Caco-2 (cell line): ENCODE measurements at regions not wholly inside any gene's neighbourhood (a gene's known extent, or its start where the extent isn't known, plus 50 kb on each side); places are given as distances from the start of the nearest gene placed in this dataset.

Experiments used
- BruUV-seq: library from RNA; stranded (reverse); fragments of 400-500 nt; replicated peaks from 2 replicates; lab custom pipeline; 2021; lab: Mats Ljungman, UMichigan
- CTCF ChIA-PET: fragments of 300-600 bp; sonication (Branson Sonifier 250); formaldehyde crosslinking; loops from one replicate; lab custom pipeline; 2022; ENCODE audit warnings: antibody characterized with exemption; lab: Charles Lee
- POLR2A ChIA-PET: fragments of 300-600 bp; sonication (Branson Sonifier 250); formaldehyde crosslinking; loops from one replicate; lab custom pipeline; 2022; ENCODE audit warnings: antibody characterized with exemption; lab: Charles Lee
- DNase-seq, 2 experiments: peaks; one replicate each; pipeline versions ENCODE4 v3.0.0 to v3.0.0-alpha.2; 2020 to 2022
- H3K27me3 ChIP-seq: replicated peaks from 2 replicates; pipeline ENCODE4 v1.6.0; 2011; ENCODE audit warnings: low read length; ENCODE audit not compliant: control insufficient read depth, insufficient read depth
- H3K36me3 ChIP-seq: 2 replicates; pipeline ENCODE4 v1.5.1; 2011; ENCODE audit warnings: low read length; ENCODE audit not compliant: control insufficient read depth, insufficient read depth
- H3K4me1 ChIP-seq: fragments of 250-450 bp; sonication (Bioruptor Pico); 2 replicates; pipeline ENCODE4 v1.5.1; 2020; ENCODE audit warnings: mild to moderate bottlenecking
- H3K4me3 ChIP-seq: 2 replicates; pipeline ENCODE4 v1.5.1; 2011; ENCODE audit warnings: low read depth, mild to moderate bottlenecking, control low read depth, low read length
- H3K9me3 ChIP-seq: fragments of 250-450 bp; sonication (Bioruptor Pico); 2 replicates; pipeline ENCODE4 v1.5.1; 2020; ENCODE audit warnings: mild to moderate bottlenecking, moderate library complexity
- H3K27ac Mint-ChIP-seq: one replicate; pipeline ENCODE4 v1.8.0; 2022; ENCODE audit warnings: mixed read lengths; ENCODE audit not compliant: unreplicated experiment
- H3K27me3 Mint-ChIP-seq: one replicate; pipeline ENCODE4 v1.8.0; 2022; ENCODE audit warnings: mixed read lengths; ENCODE audit not compliant: insufficient read depth, unreplicated experiment
- H3K36me3 Mint-ChIP-seq: one replicate; pipeline ENCODE4 v1.8.0; 2022; ENCODE audit warnings: mild to moderate bottlenecking, mixed read lengths; ENCODE audit not compliant: insufficient read depth, unreplicated experiment
- H3K4me1 Mint-ChIP-seq: one replicate; pipeline ENCODE4 v1.8.0; 2022; ENCODE audit warnings: low read depth, mixed read lengths; ENCODE audit not compliant: unreplicated experiment
- H3K4me3 Mint-ChIP-seq: one replicate; pipeline ENCODE4 v1.8.0; 2022; ENCODE audit warnings: mild to moderate bottlenecking, moderate library complexity, mixed read lengths; ENCODE audit not compliant: unreplicated experiment
- H3K9me3 Mint-ChIP-seq: one replicate; pipeline ENCODE4 v1.8.0; 2022; ENCODE audit warnings: mixed read lengths; ENCODE audit not compliant: unreplicated experiment
- intact Hi-C: fragments of 100-400 bp; cut with micrococcal nuclease; formaldehyde crosslinking; loops from one replicate; pipeline ENCODE4 v1.10.0; 2022; ENCODE audit not compliant: unreplicated experiment
- TF ChIP-seq, protein P1 (sequence below), 2 experiments: fragments of 200-600 bp in 1 of 2; IDR thresholded peaks; 1 replicate in 1 of 2; 2 replicates in 1 of 2; pipeline versions ENCODE4 v1.5.1 to v1.8.0; 2011 to 2022; ENCODE audit warnings: antibody characterized with exemption in 1 of 2, control low read depth in 1 of 2, inconsistent platforms in 1 of 2, low read depth in 1 of 2, low read length in 1 of 2, mild to moderate bottlenecking in 1 of 2, moderate library complexity in 1 of 2; ENCODE audit not compliant: insufficient read depth in 1 of 2, severe bottlenecking in 1 of 2, unreplicated experiment in 1 of 2

DNA sequence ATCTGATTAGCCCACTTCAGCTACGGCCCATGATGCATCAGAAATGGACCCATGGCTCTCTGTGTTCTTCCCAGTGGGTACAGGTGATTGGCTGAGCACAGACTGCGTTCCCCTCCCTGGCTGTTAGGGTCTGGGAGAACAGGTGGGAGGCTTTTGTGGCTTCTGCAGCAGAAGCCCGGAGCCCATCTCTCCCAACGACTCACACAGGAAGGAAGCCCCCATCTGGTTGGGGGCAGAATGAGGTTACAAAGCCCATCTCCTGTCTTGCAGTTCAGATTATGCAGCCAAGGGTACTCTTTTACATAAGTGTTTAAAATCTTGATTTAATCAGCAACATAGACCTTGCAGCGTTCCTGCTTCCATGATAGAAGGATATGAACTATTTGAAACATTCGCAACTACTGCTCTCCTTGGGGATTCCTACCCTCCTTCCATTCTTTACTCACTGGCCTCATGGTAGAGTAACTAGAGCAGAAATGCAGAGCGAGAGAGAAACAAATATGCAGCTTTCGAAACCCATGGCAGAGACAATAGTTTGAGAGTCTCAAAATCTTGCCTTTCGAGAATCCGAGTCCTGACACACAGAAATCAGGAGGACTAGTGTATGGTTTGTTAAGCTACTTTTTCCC lies 291.3 kb downstream of the TLE3 start:
- Mint-ChIP-seq H3K9me3 (no peaks in the 10 kb centered on the region), H3K4me1 (no peaks in the 10 kb centered on the region), H3K27ac (no peak overlapping the region), H3K36me3 (no peaks in the 10 kb centered on the region), H3K4me3 (no peak overlapping the region), H3K27me3 (peaks cover 15% of the 10 kb centered on the region)
- ChIA-PET POLR2A (no interaction called here), CTCF (no interaction called here)
- TF ChIP-seq, protein P1, sequence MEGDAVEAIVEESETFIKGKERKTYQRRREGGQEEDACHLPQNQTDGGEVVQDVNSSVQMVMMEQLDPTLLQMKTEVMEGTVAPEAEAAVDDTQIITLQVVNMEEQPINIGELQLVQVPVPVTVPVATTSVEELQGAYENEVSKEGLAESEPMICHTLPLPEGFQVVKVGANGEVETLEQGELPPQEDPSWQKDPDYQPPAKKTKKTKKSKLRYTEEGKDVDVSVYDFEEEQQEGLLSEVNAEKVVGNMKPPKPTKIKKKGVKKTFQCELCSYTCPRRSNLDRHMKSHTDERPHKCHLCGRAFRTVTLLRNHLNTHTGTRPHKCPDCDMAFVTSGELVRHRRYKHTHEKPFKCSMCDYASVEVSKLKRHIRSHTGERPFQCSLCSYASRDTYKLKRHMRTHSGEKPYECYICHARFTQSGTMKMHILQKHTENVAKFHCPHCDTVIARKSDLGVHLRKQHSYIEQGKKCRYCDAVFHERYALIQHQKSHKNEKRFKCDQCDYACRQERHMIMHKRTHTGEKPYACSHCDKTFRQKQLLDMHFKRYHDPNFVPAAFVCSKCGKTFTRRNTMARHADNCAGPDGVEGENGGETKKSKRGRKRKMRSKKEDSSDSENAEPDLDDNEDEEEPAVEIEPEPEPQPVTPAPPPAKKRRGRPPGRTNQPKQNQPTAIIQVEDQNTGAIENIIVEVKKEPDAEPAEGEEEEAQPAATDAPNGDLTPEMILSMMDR (IDR thresholded peaks at IDR 0.05; ENCODE audit: insufficient read depth in 1 of 2, low read depth in 1 of 2, low read length in 1 of 2, severe bottlenecking in 1 of 2, unreplicated experiment in 1 of 2) = no peak
- no peak for DNase-seq
- Histone ChIP-seq H3K9me3 (no peaks in the 10 kb centered on the region), H3K27me3 (no peaks in the 10 kb centered on the region), H3K36me3 (no peaks in the 10 kb centered on the region), H3K4me3 (no peak overlapping the region), H3K4me1 (no peaks in the 10 kb centered on the region)
- intact Hi-C loops = no loop called here
- BruUV-seq = no TSS peak

DNA sequence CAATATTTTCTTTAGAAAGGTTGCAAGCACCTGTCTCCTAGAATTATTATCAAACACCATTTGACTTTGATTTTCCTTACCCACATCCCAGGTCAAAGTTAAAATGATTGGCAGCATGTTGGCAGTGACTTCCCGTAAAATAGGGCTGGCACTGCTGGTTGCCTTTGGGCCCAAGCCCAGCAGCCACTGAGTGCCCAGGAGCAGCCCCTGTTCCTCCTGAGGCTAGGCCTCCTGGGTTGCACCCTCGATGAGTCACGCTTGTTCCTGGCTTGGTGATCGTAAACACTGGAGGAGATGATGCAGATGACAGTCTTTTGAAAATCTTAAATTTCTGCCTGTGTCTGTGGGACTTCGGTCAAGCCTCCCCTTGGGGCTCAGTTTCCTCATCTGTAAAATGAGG lies 290.0 kb downstream of the TLE3 start:
- intact Hi-C loops = no loop called here
- Mint-ChIP-seq H3K27me3 (peaks cover 10% of the 10 kb centered on the region), H3K27ac (no peak overlapping the region), H3K9me3 (no peaks in the 10 kb centered on the region), H3K36me3 (no peaks in the 10 kb centered on the region), H3K4me3 (no peak overlapping the region), H3K4me1 (no peaks in the 10 kb centered on the region)
- H3K9me3 ChIP-seq = no peaks in the 10 kb centered on the region
- TF ChIP-seq, protein P1 (IDR thresholded peaks at IDR 0.05; ENCODE audit: insufficient read depth in 1 of 2, low read depth in 1 of 2, low read length in 1 of 2, severe bottlenecking in 1 of 2, unreplicated experiment in 1 of 2) = no peak
- no peaks in the 10 kb centered on the region for H3K4me1 ChIP-seq
- H3K27me3 ChIP-seq = no peaks in the 10 kb centered on the region
- no peak for DNase-seq
- no TSS peak for BruUV-seq
- CTCF ChIA-PET = no interaction called here
- no peaks in the 10 kb centered on the region for H3K36me3 ChIP-seq
- H3K4me3 ChIP-seq = no peak overlapping the region
- POLR2A ChIA-PET = no interaction called here

DNA sequence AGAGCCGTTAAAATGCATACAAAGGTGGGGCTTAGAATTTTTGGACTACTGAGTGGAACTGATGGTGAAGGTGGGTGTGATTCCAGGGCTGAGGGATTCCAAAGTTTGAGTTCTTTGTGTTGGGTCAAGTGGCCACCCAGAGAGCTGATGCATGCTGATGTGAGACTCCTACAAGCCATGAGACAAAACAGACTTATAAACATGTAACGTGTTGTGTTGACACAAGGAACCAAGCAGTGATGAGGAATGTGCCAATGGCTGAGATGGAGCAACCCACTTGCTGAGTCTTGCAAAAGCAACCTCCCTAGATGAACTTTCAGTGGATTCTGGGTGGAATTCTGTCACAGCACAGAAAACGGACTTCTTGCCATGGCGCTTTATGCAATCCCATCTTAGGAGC lies 289.0 kb downstream of the TLE3 start:
- H3K9me3 Mint-ChIP-seq = no peaks in the 10 kb centered on the region
- TF ChIP-seq, protein P1 (IDR thresholded peaks at IDR 0.05; ENCODE audit: insufficient read depth in 1 of 2, low read depth in 1 of 2, low read length in 1 of 2, severe bottlenecking in 1 of 2, unreplicated experiment in 1 of 2) = no peak
- CTCF ChIA-PET = no interaction called here
- H3K9me3 ChIP-seq = no peaks in the 10 kb centered on the region
- DNase-seq = no peak
- BruUV-seq = no TSS peak
- no peaks in the 10 kb centered on the region for H3K36me3 ChIP-seq
- no peak overlapping the region for H3K4me3 ChIP-seq
- no peak overlapping the region for H3K27ac Mint-ChIP-seq
- H3K27me3 ChIP-seq = no peaks in the 10 kb centered on the region
- H3K27me3 Mint-ChIP-seq = peaks cover 10% of the 10 kb centered on the region
- no peaks in the 10 kb centered on the region for H3K4me1 ChIP-seq
- POLR2A ChIA-PET = no interaction called here
- H3K4me3 Mint-ChIP-seq = no peak overlapping the region
- H3K36me3 Mint-ChIP-seq = no peaks in the 10 kb centered on the region
- H3K4me1 Mint-ChIP-seq = no peaks in the 10 kb centered on the region
- intact Hi-C loops = no loop called here
